Lung (tissue), 11 donors: ENCODE measurements at regions not wholly inside any gene's neighbourhood (a gene's known extent, or its start where the extent isn't known, plus 50 kb on each side); places are given as distances from the start of the nearest gene placed in this dataset.

Experiments
- ATAC-seq: fragments of 200-7000 bp; cut with Tn5 transposase; one replicate; pipeline ENCODE4 v1.9.1; 2020; ENCODE audit warnings: moderate number of reproducible peaks; ENCODE audit not compliant: insufficient read depth, low FRiP score
- DNase-seq, 3 donors: peaks; one replicate each; pipeline ENCODE4 v3.0.0-alpha.2; 2013 to 2017
- H3K27ac ChIP-seq, 2 donors: one replicate each; pipeline ENCODE4 v1.5.1; 2013; ENCODE audit warnings: mild to moderate bottlenecking in 2 of 2, moderate library complexity in 2 of 2, control low read depth in 1 of 2, inconsistent platforms in 1 of 2, low read depth in 1 of 2, low read length in 1 of 2
- H3K27me3 ChIP-seq, 3 donors: one replicate each; pipeline ENCODE4 v1.5.1; 2013; ENCODE audit warnings: low read length in 2 of 3; ENCODE audit not compliant: control insufficient read depth in 3 of 3, insufficient read depth in 3 of 3
- H3K36me3 ChIP-seq, 4 donors: one replicate each; pipeline ENCODE4 v1.5.1; 2013; ENCODE audit warnings: low read length in 4 of 4, mild to moderate bottlenecking in 1 of 4, moderate library complexity in 1 of 4; ENCODE audit not compliant: control insufficient read depth in 4 of 4, insufficient read depth in 4 of 4
- H3K4me1 ChIP-seq, 5 donors: one replicate each; pipeline ENCODE4 v1.5.1; 2013; ENCODE audit warnings: low read length in 5 of 5, mild to moderate bottlenecking in 2 of 5, moderate library complexity in 1 of 5; ENCODE audit not compliant: control insufficient read depth in 5 of 5, insufficient read depth in 5 of 5
- H3K4me3 ChIP-seq: one replicate; pipeline ENCODE4 v1.5.1; 2013; ENCODE audit warnings: mild to moderate bottlenecking, control low read depth, moderate library complexity
- H3K9ac ChIP-seq, 2 donors: one replicate each; pipeline ENCODE4 v1.5.1; 2013; ENCODE audit warnings: low read length in 2 of 2, control low read depth in 1 of 2; ENCODE audit not compliant: insufficient read depth in 1 of 2
- H3K9me3 ChIP-seq, 4 donors: one replicate each; pipeline ENCODE4 v1.5.1; 2013; ENCODE audit warnings: low read length in 3 of 4, mild to moderate bottlenecking in 1 of 4, moderate library complexity in 1 of 4; ENCODE audit not compliant: control insufficient read depth in 4 of 4, insufficient read depth in 3 of 4
- WGBS, 2 donors: extraction: QIAGEN DNeasy Blood & Tissue Kit; methylation state at CpG; one replicate each; pipeline ENCODE4 v1.1.7; 2013; 5-methylcytosine and 5-hydroxymethylcytosine counted together
- TF ChIP-seq, protein P1 (sequence below): IDR thresholded peaks from 2 replicates; pipeline ENCODE4 v1.5.1; 2012; ENCODE audit warnings: mild to moderate bottlenecking; ENCODE audit errors: control extremely low read depth, extremely low read depth
- donor health status: control.
- donor health status: control.
- donor health status: Bipolar disorder and iron deficiency.
- donor health status: healthy.
- donor health status: DM: yes; HTN: yes; CAD: no.

DNA sequence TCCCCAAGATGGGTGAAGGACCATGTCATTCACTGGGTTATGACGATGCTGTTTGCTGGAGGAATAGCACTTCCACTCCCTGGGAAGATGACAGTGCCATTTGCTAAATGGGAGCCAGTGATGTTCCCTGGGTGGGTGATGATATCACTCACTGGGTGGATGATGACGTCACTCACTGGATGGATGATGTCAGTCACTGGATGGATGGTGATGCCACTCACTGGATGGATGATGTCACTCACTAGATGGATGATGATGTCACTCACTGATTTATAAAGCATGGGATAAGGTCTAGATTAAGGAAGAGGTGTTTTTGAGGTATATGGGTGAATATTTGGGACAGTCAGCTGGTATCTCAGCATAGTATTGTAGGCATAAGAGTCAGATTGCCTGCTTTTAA lies 457.2 kb downstream of the AJAP1 start:
- no peaks in the 10 kb centered on the region for H3K36me3 ChIP-seq
- no peaks in the 10 kb centered on the region for H3K9me3 ChIP-seq
- no peaks in the 10 kb centered on the region for H3K27me3 ChIP-seq
- no peak for DNase-seq
- TF ChIP-seq, protein P1, sequence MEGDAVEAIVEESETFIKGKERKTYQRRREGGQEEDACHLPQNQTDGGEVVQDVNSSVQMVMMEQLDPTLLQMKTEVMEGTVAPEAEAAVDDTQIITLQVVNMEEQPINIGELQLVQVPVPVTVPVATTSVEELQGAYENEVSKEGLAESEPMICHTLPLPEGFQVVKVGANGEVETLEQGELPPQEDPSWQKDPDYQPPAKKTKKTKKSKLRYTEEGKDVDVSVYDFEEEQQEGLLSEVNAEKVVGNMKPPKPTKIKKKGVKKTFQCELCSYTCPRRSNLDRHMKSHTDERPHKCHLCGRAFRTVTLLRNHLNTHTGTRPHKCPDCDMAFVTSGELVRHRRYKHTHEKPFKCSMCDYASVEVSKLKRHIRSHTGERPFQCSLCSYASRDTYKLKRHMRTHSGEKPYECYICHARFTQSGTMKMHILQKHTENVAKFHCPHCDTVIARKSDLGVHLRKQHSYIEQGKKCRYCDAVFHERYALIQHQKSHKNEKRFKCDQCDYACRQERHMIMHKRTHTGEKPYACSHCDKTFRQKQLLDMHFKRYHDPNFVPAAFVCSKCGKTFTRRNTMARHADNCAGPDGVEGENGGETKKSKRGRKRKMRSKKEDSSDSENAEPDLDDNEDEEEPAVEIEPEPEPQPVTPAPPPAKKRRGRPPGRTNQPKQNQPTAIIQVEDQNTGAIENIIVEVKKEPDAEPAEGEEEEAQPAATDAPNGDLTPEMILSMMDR: no peak
- no peak overlapping the region for H3K9ac ChIP-seq
- 82 to 93% methylated on average over 2 of the region's 2 CpGs for WGBS, 2 donors
- no peak overlapping the region for H3K4me3 ChIP-seq
- H3K27ac ChIP-seq: no peak overlapping the region
- ATAC-seq: no peak
- no peaks in the 10 kb centered on the region for H3K4me1 ChIP-seq

DNA sequence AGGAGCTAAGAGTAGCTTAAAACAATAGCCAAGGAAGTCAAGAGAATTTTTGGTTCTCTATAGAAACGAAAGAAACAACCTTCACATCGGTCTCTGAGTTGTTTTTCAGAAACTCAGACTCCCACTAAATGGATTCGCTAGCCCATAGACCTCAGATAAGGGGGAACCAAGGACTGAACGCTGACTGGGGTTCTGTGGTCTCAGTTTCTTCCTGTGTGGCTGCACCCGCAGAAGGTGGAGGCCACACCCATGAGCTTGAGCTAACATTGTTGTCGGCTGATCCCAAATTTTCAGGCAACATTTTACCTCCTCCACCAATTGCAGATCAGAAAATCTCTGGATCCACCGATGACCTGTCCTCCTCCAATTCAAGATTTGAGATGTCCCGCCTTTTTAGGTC lies 456.1 kb downstream of the AJAP1 start:
- WGBS, 2 donors: 78 to 82% methylated on average over 8 of the region's 8 CpGs
- no peak for DNase-seq
- Histone ChIP-seq H3K36me3 (no peaks in the 10 kb centered on the region), H3K27me3 (no peaks in the 10 kb centered on the region), H3K9ac (no peak overlapping the region), H3K4me1 (no peaks in the 10 kb centered on the region), H3K27ac (no peak overlapping the region), H3K9me3 (no peaks in the 10 kb centered on the region), H3K4me3 (no peak overlapping the region)
- TF ChIP-seq, protein P1: no peak
- no peak for ATAC-seq

DNA sequence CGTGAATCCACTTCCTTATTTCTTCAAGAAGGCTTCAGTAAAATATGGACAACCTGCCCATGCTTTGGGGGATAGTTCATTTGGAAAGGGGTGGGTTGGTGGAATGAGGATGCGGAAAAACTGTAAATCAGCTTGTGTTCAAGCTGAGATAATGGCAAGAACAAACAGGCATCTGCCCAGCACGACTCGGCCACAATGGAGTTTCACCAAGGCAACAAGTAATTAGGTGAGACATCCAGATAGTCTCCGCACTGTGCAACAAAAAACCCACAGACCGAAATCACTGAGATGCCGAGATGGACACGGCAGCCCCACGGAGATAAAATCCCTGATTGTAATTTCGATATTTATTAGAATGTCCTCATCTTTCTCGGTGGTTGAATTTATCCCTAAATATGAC lies 455.2 kb downstream of the AJAP1 start:
- no peaks in the 10 kb centered on the region for H3K4me1 ChIP-seq
- H3K9ac ChIP-seq: no peak overlapping the region
- H3K4me3 ChIP-seq: no peak overlapping the region
- H3K27me3 ChIP-seq: no peaks in the 10 kb centered on the region
- H3K27ac ChIP-seq: no peak overlapping the region
- TF ChIP-seq, protein P1: no peak
- no peak for ATAC-seq
- WGBS, 2 donors: 80 to 81% methylated on average over 11 of the region's 11 CpGs
- no peak for DNase-seq
- H3K9me3 ChIP-seq: no peaks in the 10 kb centered on the region
- no peaks in the 10 kb centered on the region for H3K36me3 ChIP-seq

DNA sequence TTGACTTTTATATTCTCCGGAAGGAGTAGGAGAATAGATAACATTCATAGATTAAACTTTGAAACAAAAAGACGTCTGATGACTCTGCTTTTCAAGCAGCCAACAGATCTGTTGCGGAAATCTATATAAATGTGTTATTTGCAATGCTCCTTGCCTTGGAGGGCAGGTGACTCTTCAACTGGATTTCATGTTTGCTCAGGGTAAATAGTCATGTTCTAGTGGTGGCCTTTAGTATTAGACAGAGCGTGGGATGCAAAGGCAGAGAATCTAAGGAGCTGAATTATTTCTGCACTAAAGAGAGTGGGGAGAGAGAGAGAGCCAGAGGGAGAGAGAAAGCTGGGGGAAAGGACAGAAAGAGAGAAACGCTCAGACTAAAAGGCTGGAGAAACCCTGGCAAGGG lies 454.3 kb downstream of the AJAP1 start:
- Histone ChIP-seq H3K4me3 (no peak overlapping the region), H3K9ac (no peak overlapping the region), H3K36me3 (no peaks in the 10 kb centered on the region), H3K4me1 (no peaks in the 10 kb centered on the region), H3K27me3 (no peaks in the 10 kb centered on the region), H3K27ac (no peak overlapping the region), H3K9me3 (no peaks in the 10 kb centered on the region)
- WGBS, 2 donors: 55 to 79% methylated on average over 5 of the region's 5 CpGs
- DNase-seq (peak in 1 of 3 donors; percentile 5), ATAC-seq (no peak)
- TF ChIP-seq, protein P1: no peak
